ENCODE measurements at regions not wholly inside any gene's neighbourhood (a gene's known extent, or its start where the extent isn't known, plus 50 kb on each side); places are given as distances from the start of the nearest gene placed in this dataset.

DNA sequence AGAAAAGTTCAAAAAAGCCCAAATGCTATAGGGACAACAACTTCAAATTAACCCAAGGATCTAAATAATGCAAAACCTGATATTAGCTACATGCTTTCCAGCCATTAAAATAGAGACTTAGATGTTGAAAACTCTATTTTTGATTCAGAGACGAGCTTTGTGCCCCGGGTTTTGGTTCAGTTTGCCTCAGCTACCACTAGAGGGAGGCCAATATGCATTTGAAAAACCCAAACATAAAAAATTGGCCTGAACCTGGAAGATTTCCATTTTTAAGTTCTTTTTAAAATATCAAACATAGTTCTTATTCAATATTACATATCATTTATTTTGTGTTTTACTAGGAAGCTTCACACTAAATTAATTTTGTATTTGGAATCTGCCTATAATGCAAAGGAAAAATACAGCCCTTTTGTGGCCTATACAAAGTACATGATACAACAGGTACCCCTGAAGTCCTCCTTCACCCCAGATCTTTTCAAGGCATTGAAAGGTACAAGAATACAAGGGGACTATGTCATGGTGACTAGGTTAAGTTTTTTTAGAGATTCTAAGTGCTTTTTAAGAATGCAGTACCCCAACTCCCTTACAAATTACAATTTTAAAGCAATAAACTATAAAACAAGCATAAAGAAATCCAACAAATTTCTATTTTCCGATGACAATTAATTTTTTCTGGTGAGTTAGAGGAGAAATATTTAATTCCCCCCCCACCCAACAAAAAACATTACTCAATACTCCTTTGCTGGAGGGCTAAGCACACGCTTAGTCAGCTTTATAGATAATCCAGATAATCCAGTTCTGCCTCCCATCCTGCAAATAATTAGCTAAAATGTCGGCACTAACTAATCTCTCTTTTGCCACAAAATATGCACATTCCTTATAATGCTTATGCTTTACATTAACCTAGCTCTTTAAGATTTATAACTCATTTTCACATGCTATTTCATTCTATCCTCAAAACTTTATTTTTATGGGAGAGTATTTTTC lies 97.7 kb upstream of the PTPN13 start:
- FAIRE-seq (peak; percentile 94), DNase-seq (ENCODE audit: insufficient read length, low spot score) (no peak)
- TF ChIP-seq, protein P1, sequence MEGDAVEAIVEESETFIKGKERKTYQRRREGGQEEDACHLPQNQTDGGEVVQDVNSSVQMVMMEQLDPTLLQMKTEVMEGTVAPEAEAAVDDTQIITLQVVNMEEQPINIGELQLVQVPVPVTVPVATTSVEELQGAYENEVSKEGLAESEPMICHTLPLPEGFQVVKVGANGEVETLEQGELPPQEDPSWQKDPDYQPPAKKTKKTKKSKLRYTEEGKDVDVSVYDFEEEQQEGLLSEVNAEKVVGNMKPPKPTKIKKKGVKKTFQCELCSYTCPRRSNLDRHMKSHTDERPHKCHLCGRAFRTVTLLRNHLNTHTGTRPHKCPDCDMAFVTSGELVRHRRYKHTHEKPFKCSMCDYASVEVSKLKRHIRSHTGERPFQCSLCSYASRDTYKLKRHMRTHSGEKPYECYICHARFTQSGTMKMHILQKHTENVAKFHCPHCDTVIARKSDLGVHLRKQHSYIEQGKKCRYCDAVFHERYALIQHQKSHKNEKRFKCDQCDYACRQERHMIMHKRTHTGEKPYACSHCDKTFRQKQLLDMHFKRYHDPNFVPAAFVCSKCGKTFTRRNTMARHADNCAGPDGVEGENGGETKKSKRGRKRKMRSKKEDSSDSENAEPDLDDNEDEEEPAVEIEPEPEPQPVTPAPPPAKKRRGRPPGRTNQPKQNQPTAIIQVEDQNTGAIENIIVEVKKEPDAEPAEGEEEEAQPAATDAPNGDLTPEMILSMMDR (IDR thresholded peaks at IDR 0.05; ENCODE audit: insufficient read depth, missing control alignments): peak; percentile 94

DNA sequence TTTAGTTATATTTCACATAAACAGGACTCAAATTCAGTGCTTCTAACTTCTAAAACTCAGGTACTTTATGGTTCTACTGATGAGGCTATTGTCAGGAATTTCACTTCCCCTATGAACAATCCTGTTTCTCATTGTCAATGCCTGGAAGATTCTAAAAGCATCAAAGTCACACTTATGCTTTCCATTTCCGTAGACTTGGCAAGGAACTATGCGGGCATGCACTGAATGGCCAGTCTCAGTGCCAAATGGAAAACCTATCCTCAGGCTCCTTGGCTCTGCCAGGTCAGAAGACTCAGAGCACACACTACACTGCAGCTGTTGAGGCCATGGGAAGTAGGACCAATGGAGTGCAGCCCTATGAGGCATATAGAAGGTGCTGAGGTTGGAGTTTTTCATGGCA lies 97.0 kb upstream of the PTPN13 start:
- DNase-seq (ENCODE audit: insufficient read length, low spot score): no peak
- FAIRE-seq: no peak
- TF ChIP-seq, protein P1 (IDR thresholded peaks at IDR 0.05; ENCODE audit: insufficient read depth, missing control alignments): no peak

DNA sequence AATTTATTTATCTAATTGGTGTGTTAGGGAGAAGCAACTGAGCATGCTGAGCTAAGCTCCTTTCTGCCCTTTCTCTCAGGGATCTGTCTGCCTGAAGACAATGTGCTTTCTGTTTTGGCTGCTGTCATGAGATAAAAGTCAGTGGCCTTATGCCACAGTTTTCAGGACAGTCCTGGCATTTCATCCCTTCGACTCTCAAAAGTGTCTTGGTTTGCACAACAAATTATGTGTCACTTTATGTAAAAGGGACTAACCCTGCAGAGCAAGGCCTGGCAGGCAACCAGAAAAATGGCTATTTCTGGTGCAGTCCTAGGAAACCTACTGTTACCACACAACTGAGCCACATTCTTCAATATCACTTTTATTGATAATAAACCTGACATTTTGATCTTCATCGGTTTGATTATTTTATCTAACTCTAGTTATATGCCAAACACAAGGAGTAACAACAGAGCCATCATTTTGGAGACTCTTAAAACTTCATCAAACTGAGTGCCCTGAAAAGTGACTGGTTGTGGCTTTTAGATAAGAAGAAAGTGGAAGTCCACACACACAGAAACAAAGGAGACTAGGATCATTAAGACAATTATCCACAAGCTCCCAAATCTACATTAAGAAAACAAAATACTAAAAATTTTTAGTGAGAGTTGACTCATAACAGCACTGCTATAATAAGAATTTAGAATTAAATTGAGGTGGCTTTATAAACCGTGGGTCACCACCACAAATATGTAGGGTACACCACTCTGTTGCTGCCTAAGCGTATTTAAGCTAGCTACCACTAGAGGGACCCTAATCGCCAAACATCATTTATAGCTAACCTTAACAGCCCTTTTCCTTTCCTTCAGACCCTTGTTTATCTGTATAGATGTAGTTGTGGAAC lies 95.9 kb upstream of the PTPN13 start:
- TF ChIP-seq, protein P1 (IDR thresholded peaks at IDR 0.05; ENCODE audit: insufficient read depth, missing control alignments): peak; percentile 92
- FAIRE-seq: peak; percentile 69
- DNase-seq (ENCODE audit: insufficient read length, low spot score): no peak

DNA sequence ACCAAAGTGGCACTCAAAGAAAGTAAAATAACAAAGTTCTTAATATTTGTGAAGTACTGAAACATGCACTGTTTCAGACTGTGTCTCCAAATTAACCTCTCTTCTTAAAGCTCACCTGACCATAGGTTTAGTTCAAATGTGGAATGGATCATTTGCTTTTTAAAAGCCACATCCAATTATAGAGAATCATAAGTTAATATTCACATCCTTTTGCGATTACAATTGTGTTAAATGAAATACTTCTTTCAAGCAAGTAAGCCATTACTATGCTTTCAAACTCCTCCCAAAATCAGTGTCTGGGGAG lies 95.3 kb upstream of the PTPN13 start:
- DNase-seq (ENCODE audit: insufficient read length, low spot score) (no peak), FAIRE-seq (peak; percentile 90)
- TF ChIP-seq, protein P1 (IDR thresholded peaks at IDR 0.05; ENCODE audit: insufficient read depth, missing control alignments): no peak

DNA sequence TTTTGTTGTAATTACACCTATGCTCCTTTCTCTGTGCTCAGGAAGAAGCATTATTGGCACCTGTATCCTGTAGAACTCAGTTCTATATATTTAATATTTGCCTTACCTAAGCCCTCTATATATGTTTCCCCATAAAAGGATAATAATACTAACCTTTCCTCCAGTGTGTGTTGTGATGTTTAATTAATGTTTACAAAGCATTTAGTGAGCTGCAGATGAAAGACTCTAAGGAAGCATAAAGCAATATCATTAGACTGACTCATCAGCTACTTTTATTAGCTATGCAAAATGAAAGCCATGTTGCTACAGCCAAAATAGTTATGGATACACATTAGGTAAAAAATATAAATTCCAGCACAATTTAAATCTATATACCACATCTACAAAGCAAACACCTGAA lies 93.6 kb upstream of the PTPN13 start:
- TF ChIP-seq, protein P1 (IDR thresholded peaks at IDR 0.05; ENCODE audit: insufficient read depth, missing control alignments): no peak
- no peak for DNase-seq (ENCODE audit: insufficient read length, low spot score)

DNA sequence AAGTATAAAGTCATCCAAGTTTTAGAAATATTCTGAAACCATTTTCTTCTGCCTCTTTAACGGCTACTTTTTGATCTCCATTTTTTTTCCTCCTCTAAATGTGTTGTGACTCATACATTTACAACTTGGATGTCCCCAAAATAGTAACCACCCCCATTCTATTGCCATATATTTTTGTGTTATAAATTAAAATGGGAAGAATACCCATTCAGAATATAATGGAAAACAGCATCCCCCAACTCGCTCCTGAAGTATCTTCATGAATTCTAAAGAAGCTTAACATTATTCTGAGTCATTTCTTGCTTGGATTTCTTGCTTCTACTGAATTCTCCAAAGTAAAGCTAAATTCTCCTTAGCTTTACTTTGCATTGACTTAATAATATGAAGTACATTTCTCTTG lies 92.0 kb upstream of the PTPN13 start:
- DNase-seq (ENCODE audit: insufficient read length, low spot score) (no peak), FAIRE-seq (no peak)
- TF ChIP-seq, protein P1 (IDR thresholded peaks at IDR 0.05; ENCODE audit: insufficient read depth, missing control alignments): no peak

More for the DNA sequence above, 93.6 kb upstream of the PTPN13 start:
- FAIRE-seq: no peak
